Colonic mucosa (tissue), 4 donors: ENCODE measurements at regions not wholly inside any gene's neighbourhood (a gene's known extent, or its start where the extent isn't known, plus 50 kb on each side); places are given as distances from the start of the nearest gene placed in this dataset.

Source experiments
- DNase-seq: peaks from one replicate; pipeline ENCODE4 v3.0.0-alpha.2; 2020
- H3K27ac ChIP-seq: fragments of 200-600 bp; one replicate; pipeline ENCODE4 v1.8.0; 2021
- H3K27me3 ChIP-seq: fragments of 200-600 bp; one replicate; pipeline ENCODE4 v1.8.0; 2021
- H3K36me3 ChIP-seq: fragments of 200-600 bp; one replicate; pipeline ENCODE4 v1.8.0; 2021
- H3K4me1 ChIP-seq: fragments of 200-600 bp; one replicate; pipeline ENCODE4 v1.8.0; 2021; ENCODE audit warnings: mild to moderate bottlenecking
- H3K4me3 ChIP-seq: fragments of 200-600 bp; one replicate; pipeline ENCODE4 v1.8.0; 2021
- H3K9ac ChIP-seq, 2 donors: one replicate each; pipeline ENCODE4 v1.7.0; 2013; ENCODE audit warnings: control low read depth in 2 of 2, low read depth in 2 of 2, low read length in 2 of 2
- H3K9me3 ChIP-seq: fragments of 200-600 bp; one replicate; pipeline ENCODE4 v1.8.0; 2021
- CTCF ChIP-seq: fragments of 200-600 bp; IDR thresholded peaks from one replicate; pipeline ENCODE4 v1.8.0; 2022; ENCODE audit warnings: antibody characterized with exemption, mild to moderate bottlenecking
- intact Hi-C: fragments of 100-400 bp; cut with DNase I; formaldehyde crosslinking; loops from one replicate; pipeline ENCODE4 v1.14.1; 2022
- donor health status: healthy.
- donor health status: DM: no; HTN: no; CAD: no.
- donor health status: DM: no; HTN: no; CAD: no.

GRCh38 chr15:87713475-87713879, 543.1 kb downstream of the NTRK3 start:
- TF ChIP-seq CTCF: no peak
- no peak for DNase-seq
- Histone ChIP-seq H3K27me3 (no peaks in the 10 kb centered on the region), H3K27ac (no peak overlapping the region), H3K9me3 (no peaks in the 10 kb centered on the region), H3K4me3 (no peak overlapping the region), H3K36me3 (no peaks in the 10 kb centered on the region), H3K9ac (no peak overlapping the region), H3K4me1 (no peaks in the 10 kb centered on the region)
- intact Hi-C loops: no loop called here

- no peaks in the 10 kb centered on the region for H3K27me3 ChIP-seq
- no peak for DNase-seq
- H3K36me3 ChIP-seq: no peaks in the 10 kb centered on the region
- H3K9me3 ChIP-seq: no peaks in the 10 kb centered on the region
- no peak for TF ChIP-seq CTCF
- no peaks in the 10 kb centered on the region for H3K4me1 ChIP-seq
- no peak overlapping the region for H3K4me3 ChIP-seq
- intact Hi-C loops: no loop called here
- H3K27ac ChIP-seq: no peak overlapping the region
- no peak overlapping the region for H3K9ac ChIP-seq
Observed at GRCh38 chr15:87712211-87712610, 544.3 kb downstream of the NTRK3 start.

- intact Hi-C loops: no loop called here
- H3K36me3 ChIP-seq: no peaks in the 10 kb centered on the region
- H3K4me1 ChIP-seq: no peaks in the 10 kb centered on the region
- H3K9me3 ChIP-seq: no peaks in the 10 kb centered on the region
- no peak overlapping the region for H3K4me3 ChIP-seq
- no peak overlapping the region for H3K27ac ChIP-seq
- no peak for DNase-seq
- no peaks in the 10 kb centered on the region for H3K27me3 ChIP-seq
- no peak overlapping the region for H3K9ac ChIP-seq
- TF ChIP-seq CTCF: no peak
Observed at GRCh38 chr15:87711026-87711425, 545.5 kb downstream of the NTRK3 start.

GRCh38 chr15:87710406-87710805, 546.1 kb downstream of the NTRK3 start:
- intact Hi-C loops: no loop called here
- TF ChIP-seq CTCF: no peak
- no peaks in the 10 kb centered on the region for H3K4me1 ChIP-seq
- DNase-seq: no peak
- H3K27me3 ChIP-seq: no peaks in the 10 kb centered on the region
- no peak overlapping the region for H3K9ac ChIP-seq
- H3K36me3 ChIP-seq: no peaks in the 10 kb centered on the region
- H3K4me3 ChIP-seq: no peak overlapping the region
- H3K9me3 ChIP-seq: no peaks in the 10 kb centered on the region
- H3K27ac ChIP-seq: no peak overlapping the region

- Histone ChIP-seq H3K9ac (no peak overlapping the region), H3K27me3 (no peaks in the 10 kb centered on the region), H3K36me3 (no peaks in the 10 kb centered on the region), H3K4me1 (no peaks in the 10 kb centered on the region), H3K9me3 (no peaks in the 10 kb centered on the region), H3K4me3 (no peak overlapping the region), H3K27ac (no peak overlapping the region)
- intact Hi-C loops: no loop called here
- no peak for TF ChIP-seq CTCF
- no peak for DNase-seq
Observed at GRCh38 chr15:87707566-87708130, 548.9 kb downstream of the NTRK3 start.
